AG04450 (cell line): ENCODE measurements at regions not wholly inside any gene's neighbourhood (a gene's known extent, or its start where the extent isn't known, plus 50 kb on each side); places are given as distances from the start of the nearest gene placed in this dataset.

Experiments
- CTCF ChIA-PET: fragments of 300-600, 350-600 bp; formaldehyde crosslinking; extraction: SDS; loops from one replicate; lab custom pipeline; 2022; ENCODE audit warnings: antibody characterized with exemption, inconsistent platforms; lab: Charles Lee
- POLR2A ChIA-PET: fragments of 350-600 bp; formaldehyde crosslinking; extraction: SDS; loops from one replicate; lab custom pipeline; 2021; ENCODE audit warnings: antibody characterized with exemption, inconsistent platforms; lab: Yijun Ruan, JAX
- DNase-seq: peaks from one replicate; pipeline ENCODE4 v3.0.0-alpha.2; 2011; ENCODE audit warnings: low read depth, low spot score
- H3K27ac ChIP-seq: one replicate; pipeline ENCODE4 v1.5.1; 2012; ENCODE audit warnings: low read depth, low read length, control low read depth
- H3K27me3 ChIP-seq: one replicate; pipeline ENCODE4 v1.6.0; 2012; ENCODE audit warnings: low read length; ENCODE audit not compliant: control insufficient read depth, insufficient read depth
- H3K4me3 ChIP-seq: 2 replicates; pipeline ENCODE4 v1.5.1; 2011; ENCODE audit warnings: mild to moderate bottlenecking, low read depth, low read length, control low read depth
- H3K9me3 ChIP-seq: 2 replicates; pipeline ENCODE4 v1.5.1; 2012; ENCODE audit warnings: low read length; ENCODE audit not compliant: control insufficient read depth, insufficient read depth
- TF ChIP-seq, protein P1 (sequence below): IDR thresholded peaks from 2 replicates; pipeline ENCODE4 v1.5.1; 2011; ENCODE audit warnings: low read depth, low read length, control low read depth, inconsistent platforms

DNA sequence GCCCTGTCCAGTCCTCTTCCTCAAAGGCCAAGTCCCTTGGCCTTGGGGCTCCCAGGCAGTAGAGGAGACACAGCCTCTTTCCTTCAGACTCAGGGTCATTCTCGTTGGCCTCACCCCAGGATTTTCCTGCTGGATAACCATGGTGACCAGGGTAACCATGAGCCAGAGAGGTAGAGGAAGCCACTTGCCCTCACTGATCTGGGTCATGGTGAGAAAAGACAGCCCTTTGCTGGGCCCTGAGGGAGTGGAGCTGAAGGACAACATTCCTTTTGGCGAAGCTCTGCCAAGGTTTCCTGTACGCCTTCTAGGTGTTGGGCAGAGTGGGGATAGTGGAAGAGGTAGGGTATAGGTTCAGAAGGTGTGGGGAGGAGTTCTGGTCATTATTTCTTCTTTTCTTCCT is 53.1 kb upstream of the WNT4 start:
- no peak overlapping the region for H3K27ac ChIP-seq
- H3K27me3 ChIP-seq = peaks cover 8% of the 10 kb centered on the region
- H3K4me3 ChIP-seq = no peak overlapping the region
- POLR2A ChIA-PET = no interaction called here
- TF ChIP-seq, protein P1, sequence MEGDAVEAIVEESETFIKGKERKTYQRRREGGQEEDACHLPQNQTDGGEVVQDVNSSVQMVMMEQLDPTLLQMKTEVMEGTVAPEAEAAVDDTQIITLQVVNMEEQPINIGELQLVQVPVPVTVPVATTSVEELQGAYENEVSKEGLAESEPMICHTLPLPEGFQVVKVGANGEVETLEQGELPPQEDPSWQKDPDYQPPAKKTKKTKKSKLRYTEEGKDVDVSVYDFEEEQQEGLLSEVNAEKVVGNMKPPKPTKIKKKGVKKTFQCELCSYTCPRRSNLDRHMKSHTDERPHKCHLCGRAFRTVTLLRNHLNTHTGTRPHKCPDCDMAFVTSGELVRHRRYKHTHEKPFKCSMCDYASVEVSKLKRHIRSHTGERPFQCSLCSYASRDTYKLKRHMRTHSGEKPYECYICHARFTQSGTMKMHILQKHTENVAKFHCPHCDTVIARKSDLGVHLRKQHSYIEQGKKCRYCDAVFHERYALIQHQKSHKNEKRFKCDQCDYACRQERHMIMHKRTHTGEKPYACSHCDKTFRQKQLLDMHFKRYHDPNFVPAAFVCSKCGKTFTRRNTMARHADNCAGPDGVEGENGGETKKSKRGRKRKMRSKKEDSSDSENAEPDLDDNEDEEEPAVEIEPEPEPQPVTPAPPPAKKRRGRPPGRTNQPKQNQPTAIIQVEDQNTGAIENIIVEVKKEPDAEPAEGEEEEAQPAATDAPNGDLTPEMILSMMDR = no peak
- H3K9me3 ChIP-seq = no peaks in the 10 kb centered on the region
- CTCF ChIA-PET = no interaction called here
- no peak for DNase-seq

DNA sequence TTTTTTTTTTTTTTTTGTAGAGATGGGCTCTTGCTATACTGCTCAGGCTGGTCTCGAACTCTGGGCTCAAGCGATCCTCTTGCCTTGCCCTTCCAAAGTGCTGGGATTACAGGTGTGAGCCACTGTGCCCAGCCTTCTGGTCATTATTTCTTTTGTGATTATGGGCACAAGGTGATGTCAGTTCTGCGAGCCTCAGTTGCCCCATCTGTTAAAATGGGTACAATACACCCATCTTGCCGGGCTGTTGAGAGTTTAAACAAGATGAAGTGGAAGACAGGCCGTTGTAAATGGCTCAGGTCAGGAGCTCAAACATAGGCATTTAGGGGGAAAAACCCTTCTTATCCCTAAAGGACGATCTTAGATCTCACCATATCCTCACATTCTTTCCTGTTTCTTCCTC is 53.7 kb upstream of the WNT4 start:
- H3K9me3 ChIP-seq = no peaks in the 10 kb centered on the region
- H3K4me3 ChIP-seq = no peak overlapping the region
- no peak for DNase-seq
- CTCF ChIA-PET = no interaction called here
- H3K27me3 ChIP-seq = peaks cover 8% of the 10 kb centered on the region
- POLR2A ChIA-PET = no interaction called here
- H3K27ac ChIP-seq = no peak overlapping the region
- TF ChIP-seq, protein P1 = no peak

GRCh38 chr1:22197644-22198043 is 54.7 kb upstream of the WNT4 start:
- POLR2A ChIA-PET = no interaction called here

DNA sequence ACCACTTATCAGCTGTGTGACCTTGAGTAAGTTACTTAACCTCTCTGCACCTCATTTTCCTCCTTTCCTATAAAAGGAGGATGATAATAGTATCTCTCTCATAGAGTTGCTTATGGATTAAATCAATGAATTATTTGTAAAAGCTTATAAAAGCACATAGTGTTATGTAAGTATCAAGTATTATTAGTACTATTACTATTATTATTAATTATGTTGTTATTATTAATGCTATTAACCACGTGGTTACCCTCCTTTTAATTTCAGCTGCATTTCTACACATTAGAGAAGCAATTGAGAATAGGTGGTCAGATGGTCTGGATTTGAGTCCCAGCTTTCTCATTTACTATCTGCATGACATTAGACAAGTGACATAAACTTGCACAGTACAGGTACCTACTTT is 58.1 kb upstream of the WNT4 start:
- ChIA-PET POLR2A (no interaction called here), CTCF (no interaction called here)

More at GRCh38 chr1:22197644-22198043, 54.7 kb upstream of the WNT4 start:
- Histone ChIP-seq H3K9me3 (no peaks in the 10 kb centered on the region), H3K4me3 (no peak overlapping the region), H3K27ac (no peak overlapping the region), H3K27me3 (peaks cover 8% of the 10 kb centered on the region)
- CTCF ChIA-PET = no interaction called here
- no peak for DNase-seq
- TF ChIP-seq, protein P1 = no peak

DNA sequence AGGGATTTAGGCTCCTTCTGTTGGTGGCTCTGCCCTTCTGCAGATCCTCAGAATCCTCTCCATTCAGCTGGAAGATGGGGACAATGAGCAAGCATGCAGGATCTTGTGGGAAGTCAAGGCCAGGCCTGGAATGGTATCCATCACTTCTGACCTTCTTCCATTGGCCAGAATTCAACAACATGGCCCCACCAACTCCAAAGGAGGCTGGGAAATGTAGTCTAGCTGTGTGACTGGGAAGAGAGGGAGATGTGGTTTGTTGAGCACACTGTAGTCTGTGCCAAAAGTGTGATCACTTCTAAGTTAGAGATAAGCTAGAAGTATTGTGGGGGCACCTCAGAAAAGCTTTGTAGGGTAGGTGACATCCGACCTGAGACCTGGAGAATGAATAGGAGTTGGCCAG is 60.4 kb upstream of the WNT4 start:
- DNase-seq = no peak
- Histone ChIP-seq H3K9me3 (no peaks in the 10 kb centered on the region), H3K27me3 (peaks cover 40% of the 10 kb centered on the region), H3K4me3 (no peak overlapping the region), H3K27ac (no peak overlapping the region)
- TF ChIP-seq, protein P1 = no peak
- POLR2A ChIA-PET = no interaction called here
- CTCF ChIA-PET = no interaction called here

More for the DNA sequence above, 58.1 kb upstream of the WNT4 start:
- Histone ChIP-seq H3K9me3 (no peaks in the 10 kb centered on the region), H3K27ac (no peak overlapping the region), H3K4me3 (no peak overlapping the region), H3K27me3 (peaks cover 29% of the 10 kb centered on the region)
- TF ChIP-seq, protein P1 = no peak
- no peak for DNase-seq
